ENCODE measurements at regions not wholly inside any gene's neighbourhood (a gene's known extent, or its start where the extent isn't known, plus 50 kb on each side); places are given as distances from the start of the nearest gene placed in this dataset.

DNA sequence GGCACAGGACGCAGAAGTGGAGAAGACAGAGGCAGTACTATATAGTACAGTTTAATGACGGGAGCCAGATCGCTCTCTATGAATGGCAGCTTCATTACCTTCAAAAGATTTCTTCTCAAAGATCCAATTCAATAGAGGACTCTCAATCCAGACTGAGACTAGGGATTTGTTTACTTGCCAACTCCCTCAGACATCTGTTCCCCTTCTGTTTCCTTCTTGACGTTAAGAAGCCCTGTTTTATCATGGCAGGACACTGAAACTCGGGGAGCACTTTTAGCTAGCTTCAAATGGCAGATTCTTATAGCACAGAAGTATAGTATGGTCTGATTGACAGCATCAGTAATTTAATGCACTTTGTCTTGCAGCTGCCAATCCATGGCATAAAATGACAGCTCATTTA lies 747.3 kb upstream of the C9orf72 start:
- no peak for TF ChIP-seq CTCF (IDR thresholded peaks at IDR 0.05)

- no peak for TF ChIP-seq CTCF (IDR thresholded peaks at IDR 0.05)
Measured at GRCh38 chr9:28329323-28329722, 756.0 kb upstream of the C9orf72 start.

- TF ChIP-seq CTCF (IDR thresholded peaks at IDR 0.05), result no peak
Measured at GRCh38 chr9:28332648-28333047, 759.4 kb upstream of the C9orf72 start.

DNA sequence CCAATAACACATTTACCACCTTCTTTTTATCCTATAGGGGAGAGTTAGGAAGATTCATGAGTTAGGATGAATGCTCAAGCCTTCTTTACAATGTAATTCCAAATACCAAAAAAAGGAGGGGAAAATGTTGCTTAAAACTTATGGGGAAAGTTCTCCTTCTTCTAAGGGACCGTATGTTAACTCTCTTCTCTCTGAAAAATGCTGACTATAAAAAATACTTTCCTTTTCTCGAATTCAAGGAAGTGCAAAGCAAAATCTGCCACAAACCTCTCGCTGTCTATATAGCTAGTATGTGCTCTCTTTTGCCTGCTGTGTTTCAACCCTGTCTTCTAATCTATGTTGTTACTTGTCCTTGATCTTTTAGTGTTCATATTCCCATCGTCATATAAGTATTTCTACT lies 768.6 kb upstream of the C9orf72 start:
- TF ChIP-seq CTCF (IDR thresholded peaks at IDR 0.05), result no peak

GRCh38 chr9:28342815-28343338 lies 769.6 kb upstream of the C9orf72 start:
- no peak for TF ChIP-seq CTCF (IDR thresholded peaks at IDR 0.05)

DNA sequence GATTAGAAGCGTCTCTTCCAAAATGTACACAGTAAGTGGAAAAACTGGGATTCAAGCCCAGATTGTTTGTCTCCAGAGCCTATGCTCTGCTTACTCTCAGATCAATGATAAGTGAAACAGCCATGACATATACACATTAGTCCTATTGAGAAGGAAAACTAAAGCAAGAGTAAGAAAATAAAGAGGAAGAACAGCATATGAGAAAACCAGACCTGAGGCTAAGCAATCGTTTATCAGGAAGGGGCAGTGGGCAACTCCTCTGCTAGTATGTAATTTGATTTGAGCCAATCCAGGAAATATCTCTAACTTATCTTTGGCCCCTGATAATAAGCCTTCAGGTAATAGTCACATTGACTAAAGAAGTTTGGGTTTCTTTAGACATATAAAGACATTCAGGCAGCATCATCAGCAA lies 789.9 kb upstream of the C9orf72 start:
- TF ChIP-seq CTCF (IDR thresholded peaks at IDR 0.05), result no peak

GRCh38 chr9:28365020-28365640 lies 791.8 kb upstream of the C9orf72 start:
- TF ChIP-seq CTCF (IDR thresholded peaks at IDR 0.05), result no peak

- TF ChIP-seq CTCF (IDR thresholded peaks at IDR 0.05), result no peak
Measured at GRCh38 chr9:28365728-28366127, 792.4 kb upstream of the C9orf72 start.
